GM23338 (cell line): ENCODE measurements at regions not wholly inside any gene's neighbourhood (a gene's known extent, or its start where the extent isn't known, plus 50 kb on each side); places are given as distances from the start of the nearest gene placed in this dataset.
A peak's percentile ranks its signal among the peaks of the same experiment; 100 is the strongest.

ENCODE experiments used
- ATAC-seq: fragments of 200-7000 bp; cut with Tn5 transposase; 3 replicates; pipeline ENCODE4 v1.9.1; 2020
- DNase-seq: peaks from one replicate; pipeline ENCODE4 v3.0.0-alpha.2; 2015; ENCODE audit warnings: low spot score
- H2AFZ ChIP-seq: fragments of 200-600 bp; sonication (generic); 2 replicates; pipeline ENCODE4 v1.8.0; 2016; ENCODE audit warnings: antibody characterized with exemption, mild to moderate bottlenecking, moderate library complexity
- H3F3A ChIP-seq: fragments of 200-600 bp; sonication (generic); replicated peaks from 2 replicates; pipeline ENCODE4 v1.8.0; 2017; ENCODE audit warnings: antibody characterized with exemption, mixed run types, low read depth
- H3K27ac ChIP-seq: fragments of 200-600 bp; sonication (generic); 2 replicates; pipeline ENCODE4 v1.6.1; 2016; ENCODE audit warnings: low read depth
- H3K27me3 ChIP-seq: fragments of 200-600 bp; sonication (generic); 2 replicates; pipeline ENCODE4 v1.8.0; 2016; ENCODE audit warnings: mild to moderate bottlenecking, mixed run types, moderate library complexity; ENCODE audit not compliant: insufficient read depth
- H3K36me3 ChIP-seq: fragments of 200-600 bp; sonication (generic); 2 replicates; pipeline ENCODE4 v1.8.0; 2016; ENCODE audit warnings: mild to moderate bottlenecking; ENCODE audit not compliant: insufficient read depth
- H3K4me1 ChIP-seq: fragments of 200-600 bp; sonication (generic); 2 replicates; pipeline ENCODE4 v1.8.0; 2016; ENCODE audit warnings: mild to moderate bottlenecking, moderate library complexity; ENCODE audit not compliant: insufficient read depth
- H3K4me2 ChIP-seq: fragments of 200-600 bp; sonication (generic); 2 replicates; pipeline ENCODE4 v1.7.1; 2017; ENCODE audit warnings: mixed run types
- H3K4me3 ChIP-seq: fragments of 200-600 bp; sonication (generic); 2 replicates; pipeline ENCODE4 v1.6.1; 2016; ENCODE audit warnings: mixed run types
- H3K79me2 ChIP-seq: fragments of 200-600 bp; sonication (generic); replicated peaks from 2 replicates; pipeline ENCODE4 v1.8.0; 2017; ENCODE audit warnings: mild to moderate bottlenecking; ENCODE audit not compliant: insufficient read depth
- H3K9me2 ChIP-seq: fragments of 200-600 bp; sonication (generic); 2 replicates; pipeline ENCODE4 v1.8.0; 2017; ENCODE audit not compliant: insufficient read depth
- H4K20me1 ChIP-seq: fragments of 200-600 bp; sonication (generic); replicated peaks from 2 replicates; pipeline ENCODE4 v1.8.0; 2017; ENCODE audit warnings: mild to moderate bottlenecking; ENCODE audit not compliant: insufficient read depth
- H3K27ac Mint-ChIP-seq: 2 replicates; pipeline ENCODE4 v1.8.0; 2020; ENCODE audit warnings: inconsistent platforms, mild to moderate bottlenecking, moderate library complexity, mixed read lengths
- H3K27me3 Mint-ChIP-seq: 3 replicates; pipeline ENCODE4 v1.8.0; 2022; ENCODE audit warnings: low read depth, mild to moderate bottlenecking, moderate library complexity, mixed read lengths, inconsistent platforms; ENCODE audit not compliant: insufficient read depth, poor library complexity
- H3K36me3 Mint-ChIP-seq: 3 replicates; pipeline ENCODE4 v1.8.0; 2021; ENCODE audit warnings: low read depth, mild to moderate bottlenecking, inconsistent platforms, moderate library complexity, mixed read lengths
- H3K4me1 Mint-ChIP-seq: 3 replicates; pipeline ENCODE4 v1.8.0; 2020; ENCODE audit warnings: mild to moderate bottlenecking, inconsistent platforms, mixed read lengths
- H3K4me3 Mint-ChIP-seq: 3 replicates; pipeline ENCODE4 v1.8.0; 2021; ENCODE audit warnings: moderate library complexity, mild to moderate bottlenecking, inconsistent platforms, mixed read lengths
- H3K9me3 Mint-ChIP-seq: 3 replicates; pipeline ENCODE4 v1.8.0; 2020; ENCODE audit warnings: moderate library complexity, mild to moderate bottlenecking, inconsistent platforms, mixed read lengths
- CREB1 ChIP-seq: fragments of 250-450 bp; sonication (Bioruptor Pico); IDR thresholded peaks from 2 replicates; pipeline ENCODE4 v1.5.0; 2020; ENCODE audit warnings: low read depth, mild to moderate bottlenecking, moderate library complexity
- EZH2 ChIP-seq: fragments of 200-600 bp; sonication (generic); IDR thresholded peaks from one replicate; pipeline ENCODE4 v1.8.0; 2017; ENCODE audit warnings: antibody characterized with exemption, mild to moderate bottlenecking, low read depth; ENCODE audit not compliant: unreplicated experiment
- EZH2phosphoT487 ChIP-seq: fragments of 200-600 bp; sonication (generic); IDR thresholded peaks from one replicate; pipeline ENCODE4 v1.8.1; 2018; ENCODE audit warnings: antibody characterized with exemption; ENCODE audit not compliant: unreplicated experiment
- JUNB ChIP-seq: IDR thresholded peaks from one replicate; pipeline ENCODE4 v1.6.1; 2016; ENCODE audit warnings: antibody characterized with exemption; ENCODE audit not compliant: unreplicated experiment
- NANOG ChIP-seq: IDR thresholded peaks from 2 replicates; pipeline ENCODE4 v1.6.1; 2016; ENCODE audit warnings: antibody characterized with exemption, borderline replicate concordance
- POLR2AphosphoS5 ChIP-seq: IDR thresholded peaks from 2 replicates; pipeline ENCODE4 v1.6.1; 2016; ENCODE audit warnings: antibody characterized with exemption, low read depth
- STAT1 ChIP-seq: IDR thresholded peaks from one replicate; pipeline ENCODE4 v1.6.1; 2016; ENCODE audit warnings: antibody characterized with exemption; ENCODE audit not compliant: unreplicated experiment
- ZNF114 ChIP-seq: fragments of 250-450 bp; sonication (Bioruptor Pico); IDR thresholded peaks from 2 replicates; pipeline ENCODE4 v1.5.0; 2020; ENCODE audit warnings: mild to moderate bottlenecking, moderate library complexity
- ZNF331 ChIP-seq: fragments of 250-450 bp; sonication (Bioruptor Pico); IDR thresholded peaks from 2 replicates; pipeline ENCODE4 v1.5.0; 2020; ENCODE audit warnings: low read depth, mild to moderate bottlenecking, moderate library complexity
- TF ChIP-seq, protein P1 (sequence below): IDR thresholded peaks from 2 replicates; pipeline ENCODE4 v1.6.1; 2016; ENCODE audit warnings: antibody characterized with exemption
- TF ChIP-seq, protein P2 (sequence below): fragments of 250-450 bp; sonication (Bioruptor Pico); IDR thresholded peaks from 2 replicates; pipeline ENCODE4 v1.5.0; 2020; ENCODE audit warnings: mild to moderate bottlenecking, moderate library complexity
- TF ChIP-seq, protein P3 (sequence below): IDR thresholded peaks from one replicate; pipeline ENCODE4 v1.6.1; 2018; ENCODE audit warnings: antibody characterized with exemption; ENCODE audit not compliant: unreplicated experiment
- TF ChIP-seq, protein P4 (sequence below), 2 experiments: fragments of 200-600 bp in 1 of 2; sonication (generic) in 1 of 2; conservative IDR thresholded peaks; 2 replicates each; pipeline versions ENCODE4 v1.5.1 to v1.6.1; 2016 to 2017; ENCODE audit warnings: antibody characterized with exemption in 2 of 2, low read depth in 2 of 2, mild to moderate bottlenecking in 2 of 2, moderate library complexity in 1 of 2

DNA sequence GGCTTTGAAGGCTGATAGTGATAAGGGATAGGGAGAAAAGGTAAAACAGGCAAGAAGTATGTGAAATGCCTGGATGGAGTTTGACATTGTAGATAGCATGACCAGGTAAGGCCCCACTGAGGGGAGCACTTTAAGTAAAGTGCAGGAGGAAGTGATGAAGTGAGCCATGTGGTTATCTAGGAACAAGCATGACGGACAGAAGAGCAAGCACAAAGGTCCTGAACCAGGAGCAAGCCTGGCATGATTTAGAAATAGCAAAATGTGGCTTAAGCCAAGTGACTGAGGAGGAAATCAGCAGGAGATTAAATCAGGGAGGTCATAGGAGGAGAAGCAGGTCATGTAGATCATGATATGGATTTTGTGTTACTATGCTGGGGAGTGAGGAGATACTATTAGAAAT, 129.2 kb downstream of the GLUL start:
- 0 out of 2 replicates have a peak overlapping the region, but pooled peaks have one; percentile 6 for H3K27ac Mint-ChIP-seq
- Histone ChIP-seq H3K79me2 (no peaks in the 10 kb centered on the region), H3K27me3 (no peaks in the 10 kb centered on the region), H3K36me3 (no peaks in the 10 kb centered on the region), H3K27ac (no peak overlapping the region), H3K4me1 (no peaks in the 10 kb centered on the region), H2AFZ (no peak overlapping the region), H4K20me1 (no peaks in the 10 kb centered on the region), H3K4me2 (no peak overlapping the region), H3K9me2 (no peaks in the 10 kb centered on the region), H3K4me3 (no peak overlapping the region), H3F3A (no peaks in the 10 kb centered on the region)
- H3K9me3 Mint-ChIP-seq, result no peaks in the 10 kb centered on the region
- no peaks in the 10 kb centered on the region for H3K27me3 Mint-ChIP-seq
- H3K4me3 Mint-ChIP-seq, result no peak overlapping the region
- DNase-seq (no peak), ATAC-seq (no peak)
- TF ChIP-seq STAT1 (no peak), EZH2 (no peak), NANOG (no peak), POLR2AphosphoS5 (no peak), EZH2phosphoT487 (no peak), ZNF114 (CRISPR knock-in tag) (no peak), ZNF331 (CRISPR knock-in tag) (no peak), CREB1 (CRISPR knock-in tag) (no peak), JUNB (no peak)
- TF ChIP-seq, protein P1, sequence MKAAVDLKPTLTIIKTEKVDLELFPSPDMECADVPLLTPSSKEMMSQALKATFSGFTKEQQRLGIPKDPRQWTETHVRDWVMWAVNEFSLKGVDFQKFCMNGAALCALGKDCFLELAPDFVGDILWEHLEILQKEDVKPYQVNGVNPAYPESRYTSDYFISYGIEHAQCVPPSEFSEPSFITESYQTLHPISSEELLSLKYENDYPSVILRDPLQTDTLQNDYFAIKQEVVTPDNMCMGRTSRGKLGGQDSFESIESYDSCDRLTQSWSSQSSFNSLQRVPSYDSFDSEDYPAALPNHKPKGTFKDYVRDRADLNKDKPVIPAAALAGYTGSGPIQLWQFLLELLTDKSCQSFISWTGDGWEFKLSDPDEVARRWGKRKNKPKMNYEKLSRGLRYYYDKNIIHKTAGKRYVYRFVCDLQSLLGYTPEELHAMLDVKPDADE, result no peak
- TF ChIP-seq, protein P2, sequence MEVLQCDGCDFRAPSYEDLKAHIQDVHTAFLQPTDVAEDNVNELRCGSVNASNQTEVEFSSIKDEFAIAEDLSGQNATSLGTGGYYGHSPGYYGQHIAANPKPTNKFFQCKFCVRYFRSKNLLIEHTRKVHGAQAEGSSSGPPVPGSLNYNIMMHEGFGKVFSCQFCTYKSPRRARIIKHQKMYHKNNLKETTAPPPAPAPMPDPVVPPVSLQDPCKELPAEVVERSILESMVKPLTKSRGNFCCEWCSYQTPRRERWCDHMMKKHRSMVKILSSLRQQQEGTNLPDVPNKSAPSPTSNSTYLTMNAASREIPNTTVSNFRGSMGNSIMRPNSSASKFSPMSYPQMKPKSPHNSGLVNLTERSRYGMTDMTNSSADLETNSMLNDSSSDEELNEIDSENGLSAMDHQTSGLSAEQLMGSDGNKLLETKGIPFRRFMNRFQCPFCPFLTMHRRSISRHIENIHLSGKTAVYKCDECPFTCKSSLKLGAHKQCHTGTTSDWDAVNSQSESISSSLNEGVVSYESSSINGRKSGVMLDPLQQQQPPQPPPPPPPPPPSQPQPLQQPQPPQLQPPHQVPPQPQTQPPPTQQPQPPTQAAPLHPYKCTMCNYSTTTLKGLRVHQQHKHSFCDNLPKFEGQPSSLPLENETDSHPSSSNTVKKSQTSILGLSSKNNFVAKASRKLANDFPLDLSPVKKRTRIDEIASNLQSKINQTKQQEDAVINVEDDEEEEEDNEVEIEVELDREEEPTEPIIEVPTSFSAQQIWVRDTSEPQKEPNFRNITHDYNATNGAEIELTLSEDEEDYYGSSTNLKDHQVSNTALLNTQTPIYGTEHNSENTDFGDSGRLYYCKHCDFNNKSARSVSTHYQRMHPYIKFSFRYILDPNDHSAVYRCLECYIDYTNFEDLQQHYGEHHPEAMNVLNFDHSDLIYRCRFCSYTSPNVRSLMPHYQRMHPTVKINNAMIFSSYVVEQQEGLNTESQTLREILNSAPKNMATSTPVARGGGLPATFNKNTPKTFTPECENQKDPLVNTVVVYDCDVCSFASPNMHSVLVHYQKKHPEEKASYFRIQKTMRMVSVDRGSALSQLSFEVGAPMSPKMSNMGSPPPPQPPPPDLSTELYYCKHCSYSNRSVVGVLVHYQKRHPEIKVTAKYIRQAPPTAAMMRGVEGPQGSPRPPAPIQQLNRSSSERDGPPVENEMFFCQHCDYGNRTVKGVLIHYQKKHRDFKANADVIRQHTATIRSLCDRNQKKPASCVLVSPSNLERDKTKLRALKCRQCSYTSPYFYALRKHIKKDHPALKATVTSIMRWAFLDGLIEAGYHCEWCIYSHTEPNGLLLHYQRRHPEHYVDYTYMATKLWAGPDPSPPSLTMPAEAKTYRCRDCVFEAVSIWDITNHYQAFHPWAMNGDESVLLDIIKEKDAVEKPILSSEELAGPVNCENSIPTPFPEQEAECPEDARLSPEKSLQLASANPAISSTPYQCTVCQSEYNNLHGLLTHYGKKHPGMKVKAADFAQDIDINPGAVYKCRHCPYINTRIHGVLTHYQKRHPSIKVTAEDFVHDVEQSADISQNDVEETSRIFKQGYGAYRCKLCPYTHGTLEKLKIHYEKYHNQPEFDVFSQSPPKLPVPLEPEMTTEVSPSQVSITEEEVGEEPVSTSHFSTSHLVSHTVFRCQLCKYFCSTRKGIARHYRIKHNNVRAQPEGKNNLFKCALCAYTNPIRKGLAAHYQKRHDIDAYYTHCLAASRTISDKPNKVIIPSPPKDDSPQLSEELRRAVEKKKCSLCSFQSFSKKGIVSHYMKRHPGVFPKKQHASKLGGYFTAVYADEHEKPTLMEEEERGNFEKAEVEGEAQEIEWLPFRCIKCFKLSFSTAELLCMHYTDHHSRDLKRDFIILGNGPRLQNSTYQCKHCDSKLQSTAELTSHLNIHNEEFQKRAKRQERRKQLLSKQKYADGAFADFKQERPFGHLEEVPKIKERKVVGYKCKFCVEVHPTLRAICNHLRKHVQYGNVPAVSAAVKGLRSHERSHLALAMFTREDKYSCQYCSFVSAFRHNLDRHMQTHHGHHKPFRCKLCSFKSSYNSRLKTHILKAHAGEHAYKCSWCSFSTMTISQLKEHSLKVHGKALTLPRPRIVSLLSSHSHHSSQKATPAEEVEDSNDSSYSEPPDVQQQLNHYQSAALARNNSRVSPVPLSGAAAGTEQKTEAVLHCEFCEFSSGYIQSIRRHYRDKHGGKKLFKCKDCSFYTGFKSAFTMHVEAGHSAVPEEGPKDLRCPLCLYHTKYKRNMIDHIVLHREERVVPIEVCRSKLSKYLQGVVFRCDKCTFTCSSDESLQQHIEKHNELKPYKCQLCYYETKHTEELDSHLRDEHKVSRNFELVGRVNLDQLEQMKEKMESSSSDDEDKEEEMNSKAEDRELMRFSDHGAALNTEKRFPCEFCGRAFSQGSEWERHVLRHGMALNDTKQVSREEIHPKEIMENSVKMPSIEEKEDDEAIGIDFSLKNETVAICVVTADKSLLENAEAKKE (CRISPR knock-in tag), result no peak
- TF ChIP-seq, protein P3, sequence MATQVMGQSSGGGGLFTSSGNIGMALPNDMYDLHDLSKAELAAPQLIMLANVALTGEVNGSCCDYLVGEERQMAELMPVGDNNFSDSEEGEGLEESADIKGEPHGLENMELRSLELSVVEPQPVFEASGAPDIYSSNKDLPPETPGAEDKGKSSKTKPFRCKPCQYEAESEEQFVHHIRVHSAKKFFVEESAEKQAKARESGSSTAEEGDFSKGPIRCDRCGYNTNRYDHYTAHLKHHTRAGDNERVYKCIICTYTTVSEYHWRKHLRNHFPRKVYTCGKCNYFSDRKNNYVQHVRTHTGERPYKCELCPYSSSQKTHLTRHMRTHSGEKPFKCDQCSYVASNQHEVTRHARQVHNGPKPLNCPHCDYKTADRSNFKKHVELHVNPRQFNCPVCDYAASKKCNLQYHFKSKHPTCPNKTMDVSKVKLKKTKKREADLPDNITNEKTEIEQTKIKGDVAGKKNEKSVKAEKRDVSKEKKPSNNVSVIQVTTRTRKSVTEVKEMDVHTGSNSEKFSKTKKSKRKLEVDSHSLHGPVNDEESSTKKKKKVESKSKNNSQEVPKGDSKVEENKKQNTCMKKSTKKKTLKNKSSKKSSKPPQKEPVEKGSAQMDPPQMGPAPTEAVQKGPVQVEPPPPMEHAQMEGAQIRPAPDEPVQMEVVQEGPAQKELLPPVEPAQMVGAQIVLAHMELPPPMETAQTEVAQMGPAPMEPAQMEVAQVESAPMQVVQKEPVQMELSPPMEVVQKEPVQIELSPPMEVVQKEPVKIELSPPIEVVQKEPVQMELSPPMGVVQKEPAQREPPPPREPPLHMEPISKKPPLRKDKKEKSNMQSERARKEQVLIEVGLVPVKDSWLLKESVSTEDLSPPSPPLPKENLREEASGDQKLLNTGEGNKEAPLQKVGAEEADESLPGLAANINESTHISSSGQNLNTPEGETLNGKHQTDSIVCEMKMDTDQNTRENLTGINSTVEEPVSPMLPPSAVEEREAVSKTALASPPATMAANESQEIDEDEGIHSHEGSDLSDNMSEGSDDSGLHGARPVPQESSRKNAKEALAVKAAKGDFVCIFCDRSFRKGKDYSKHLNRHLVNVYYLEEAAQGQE, result no peak
- TF ChIP-seq, protein P4, sequence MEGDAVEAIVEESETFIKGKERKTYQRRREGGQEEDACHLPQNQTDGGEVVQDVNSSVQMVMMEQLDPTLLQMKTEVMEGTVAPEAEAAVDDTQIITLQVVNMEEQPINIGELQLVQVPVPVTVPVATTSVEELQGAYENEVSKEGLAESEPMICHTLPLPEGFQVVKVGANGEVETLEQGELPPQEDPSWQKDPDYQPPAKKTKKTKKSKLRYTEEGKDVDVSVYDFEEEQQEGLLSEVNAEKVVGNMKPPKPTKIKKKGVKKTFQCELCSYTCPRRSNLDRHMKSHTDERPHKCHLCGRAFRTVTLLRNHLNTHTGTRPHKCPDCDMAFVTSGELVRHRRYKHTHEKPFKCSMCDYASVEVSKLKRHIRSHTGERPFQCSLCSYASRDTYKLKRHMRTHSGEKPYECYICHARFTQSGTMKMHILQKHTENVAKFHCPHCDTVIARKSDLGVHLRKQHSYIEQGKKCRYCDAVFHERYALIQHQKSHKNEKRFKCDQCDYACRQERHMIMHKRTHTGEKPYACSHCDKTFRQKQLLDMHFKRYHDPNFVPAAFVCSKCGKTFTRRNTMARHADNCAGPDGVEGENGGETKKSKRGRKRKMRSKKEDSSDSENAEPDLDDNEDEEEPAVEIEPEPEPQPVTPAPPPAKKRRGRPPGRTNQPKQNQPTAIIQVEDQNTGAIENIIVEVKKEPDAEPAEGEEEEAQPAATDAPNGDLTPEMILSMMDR (conservative IDR thresholded peaks at IDR 0.05; ENCODE audit: low read depth in 2 of 2), result no peak
- 0 out of 3 replicates have a peak, but pooled peaks cover 5% of the 10 kb centered on the region for H3K4me1 Mint-ChIP-seq
- H3K36me3 Mint-ChIP-seq, result no peaks in the 10 kb centered on the region
